ENCODE measurements at regions not wholly inside any gene's neighbourhood (a gene's known extent, or its start where the extent isn't known, plus 50 kb on each side); places are given as distances from the start of the nearest gene placed in this dataset.

GRCh38 chr2:9699139-9700108, 68.6 kb upstream of the YWHAQ start:
- H3K9ac ChIP-seq (ENCODE audit: low read depth, low read length) = no peak overlapping the region
- no peak overlapping the region for H3K27ac ChIP-seq (ENCODE audit: low read length)
- no peaks in the 10 kb centered on the region for H3K9me3 ChIP-seq (ENCODE audit: insufficient read depth, low read depth, low read length)
- H3K36me3 ChIP-seq (ENCODE audit: insufficient read depth, low read depth, low read length) = no peaks in the 10 kb centered on the region
- no peaks in the 10 kb centered on the region for H3K27me3 ChIP-seq (ENCODE audit: insufficient read depth, low read length)
- H3K4me3 ChIP-seq (ENCODE audit: low read length) = no peak overlapping the region
- no peaks in the 10 kb centered on the region for H3K4me1 ChIP-seq (ENCODE audit: insufficient read depth, low read length)

GRCh38 chr2:9700109-9700495, 69.3 kb upstream of the YWHAQ start:
- Histone ChIP-seq H3K9me3 (ENCODE audit: insufficient read depth, low read depth, low read length) (no peaks in the 10 kb centered on the region), H3K4me1 (ENCODE audit: insufficient read depth, low read length) (no peaks in the 10 kb centered on the region), H3K36me3 (ENCODE audit: insufficient read depth, low read depth, low read length) (no peaks in the 10 kb centered on the region), H3K9ac (ENCODE audit: low read depth, low read length) (no peak overlapping the region), H3K27ac (ENCODE audit: low read length) (no peak overlapping the region), H3K27me3 (ENCODE audit: insufficient read depth, low read length) (no peaks in the 10 kb centered on the region), H3K4me3 (ENCODE audit: low read length) (no peak overlapping the region)

GRCh38 chr2:9702604-9703084, 71.8 kb upstream of the YWHAQ start:
- Histone ChIP-seq H3K27me3 (ENCODE audit: insufficient read depth, low read length) (no peaks in the 10 kb centered on the region), H3K4me1 (ENCODE audit: insufficient read depth, low read length) (no peaks in the 10 kb centered on the region), H3K4me3 (ENCODE audit: low read length) (no peak overlapping the region), H3K36me3 (ENCODE audit: insufficient read depth, low read depth, low read length) (no peaks in the 10 kb centered on the region), H3K27ac (ENCODE audit: low read length) (no peak overlapping the region), H3K9ac (ENCODE audit: low read depth, low read length) (no peak overlapping the region), H3K9me3 (ENCODE audit: insufficient read depth, low read depth, low read length) (no peaks in the 10 kb centered on the region)

GRCh38 chr2:9703085-9703678, 72.4 kb upstream of the YWHAQ start:
- H3K27me3 ChIP-seq (ENCODE audit: insufficient read depth, low read length) = no peaks in the 10 kb centered on the region
- H3K27ac ChIP-seq (ENCODE audit: low read length) = no peak overlapping the region
- no peaks in the 10 kb centered on the region for H3K36me3 ChIP-seq (ENCODE audit: insufficient read depth, low read depth, low read length)
- H3K9ac ChIP-seq (ENCODE audit: low read depth, low read length) = no peak overlapping the region
- H3K9me3 ChIP-seq (ENCODE audit: insufficient read depth, low read depth, low read length) = no peaks in the 10 kb centered on the region
- H3K4me1 ChIP-seq (ENCODE audit: insufficient read depth, low read length) = no peaks in the 10 kb centered on the region
- H3K4me3 ChIP-seq (ENCODE audit: low read length) = no peak overlapping the region

- no peak overlapping the region for H3K4me3 ChIP-seq (ENCODE audit: low read length)
- no peak overlapping the region for H3K9ac ChIP-seq (ENCODE audit: low read depth, low read length)
- no peaks in the 10 kb centered on the region for H3K27me3 ChIP-seq (ENCODE audit: insufficient read depth, low read length)
- H3K9me3 ChIP-seq (ENCODE audit: insufficient read depth, low read depth, low read length) = no peaks in the 10 kb centered on the region
- no peaks in the 10 kb centered on the region for H3K4me1 ChIP-seq (ENCODE audit: insufficient read depth, low read length)
- H3K27ac ChIP-seq (ENCODE audit: low read length) = no peak overlapping the region
- H3K36me3 ChIP-seq (ENCODE audit: insufficient read depth, low read depth, low read length) = no peaks in the 10 kb centered on the region
These were observed 73.0 kb upstream of the YWHAQ start for GRCh38 chr2:9703701-9704221.

- H3K9me3 ChIP-seq (ENCODE audit: insufficient read depth, low read depth, low read length) = no peaks in the 10 kb centered on the region
- H3K27me3 ChIP-seq (ENCODE audit: insufficient read depth, low read length) = no peaks in the 10 kb centered on the region
- H3K36me3 ChIP-seq (ENCODE audit: insufficient read depth, low read depth, low read length) = no peaks in the 10 kb centered on the region
- H3K27ac ChIP-seq (ENCODE audit: low read length) = no peak overlapping the region
- no peaks in the 10 kb centered on the region for H3K4me1 ChIP-seq (ENCODE audit: insufficient read depth, low read length)
- no peak overlapping the region for H3K9ac ChIP-seq (ENCODE audit: low read depth, low read length)
- H3K4me3 ChIP-seq (ENCODE audit: low read length) = no peak overlapping the region
These were observed 73.8 kb upstream of the YWHAQ start for GRCh38 chr2:9704600-9704999.

GRCh38 chr2:9705196-9705595, 74.4 kb upstream of the YWHAQ start:
- Histone ChIP-seq H3K27ac (ENCODE audit: low read length) (no peak overlapping the region), H3K4me1 (ENCODE audit: insufficient read depth, low read length) (no peaks in the 10 kb centered on the region), H3K36me3 (ENCODE audit: insufficient read depth, low read depth, low read length) (no peaks in the 10 kb centered on the region), H3K27me3 (ENCODE audit: insufficient read depth, low read length) (no peaks in the 10 kb centered on the region), H3K9ac (ENCODE audit: low read depth, low read length) (no peak overlapping the region), H3K4me3 (ENCODE audit: low read length) (no peak overlapping the region), H3K9me3 (ENCODE audit: insufficient read depth, low read depth, low read length) (no peaks in the 10 kb centered on the region)

- H3K36me3 ChIP-seq (ENCODE audit: insufficient read depth, low read depth, low read length) = no peaks in the 10 kb centered on the region
- no peak overlapping the region for H3K27ac ChIP-seq (ENCODE audit: low read length)
- no peak overlapping the region for H3K4me3 ChIP-seq (ENCODE audit: low read length)
- no peaks in the 10 kb centered on the region for H3K27me3 ChIP-seq (ENCODE audit: insufficient read depth, low read length)
- no peak overlapping the region for H3K9ac ChIP-seq (ENCODE audit: low read depth, low read length)
- no peaks in the 10 kb centered on the region for H3K4me1 ChIP-seq (ENCODE audit: insufficient read depth, low read length)
- H3K9me3 ChIP-seq (ENCODE audit: insufficient read depth, low read depth, low read length) = no peaks in the 10 kb centered on the region
These were observed 76.2 kb upstream of the YWHAQ start for GRCh38 chr2:9707008-9707407.

GRCh38 chr2:9707611-9708160, 76.9 kb upstream of the YWHAQ start:
- no peaks in the 10 kb centered on the region for H3K4me1 ChIP-seq (ENCODE audit: insufficient read depth, low read length)
- no peaks in the 10 kb centered on the region for H3K27me3 ChIP-seq (ENCODE audit: insufficient read depth, low read length)
- H3K9ac ChIP-seq (ENCODE audit: low read depth, low read length) = no peak overlapping the region
- no peaks in the 10 kb centered on the region for H3K36me3 ChIP-seq (ENCODE audit: insufficient read depth, low read depth, low read length)
- no peak overlapping the region for H3K27ac ChIP-seq (ENCODE audit: low read length)
- no peaks in the 10 kb centered on the region for H3K9me3 ChIP-seq (ENCODE audit: insufficient read depth, low read depth, low read length)
- no peak overlapping the region for H3K4me3 ChIP-seq (ENCODE audit: low read length)

- Histone ChIP-seq H3K27me3 (ENCODE audit: insufficient read depth, low read length) (no peaks in the 10 kb centered on the region), H3K27ac (ENCODE audit: low read length) (no peak overlapping the region), H3K4me3 (ENCODE audit: low read length) (no peak overlapping the region), H3K9ac (ENCODE audit: low read depth, low read length) (no peak overlapping the region), H3K36me3 (ENCODE audit: insufficient read depth, low read depth, low read length) (no peaks in the 10 kb centered on the region), H3K9me3 (ENCODE audit: insufficient read depth, low read depth, low read length) (no peaks in the 10 kb centered on the region), H3K4me1 (ENCODE audit: insufficient read depth, low read length) (no peaks in the 10 kb centered on the region)
These were observed 78.1 kb upstream of the YWHAQ start for GRCh38 chr2:9708683-9709538.
